Dermis blood vessel endothelial cell (primary cell): ENCODE measurements at regions not wholly inside any gene's neighbourhood (a gene's known extent, or its start where the extent isn't known, plus 50 kb on each side); places are given as distances from the start of the nearest gene placed in this dataset.

Experiments
- DNase-seq: peaks from one replicate; pipeline ENCODE4 v3.0.0; 2010

DNA sequence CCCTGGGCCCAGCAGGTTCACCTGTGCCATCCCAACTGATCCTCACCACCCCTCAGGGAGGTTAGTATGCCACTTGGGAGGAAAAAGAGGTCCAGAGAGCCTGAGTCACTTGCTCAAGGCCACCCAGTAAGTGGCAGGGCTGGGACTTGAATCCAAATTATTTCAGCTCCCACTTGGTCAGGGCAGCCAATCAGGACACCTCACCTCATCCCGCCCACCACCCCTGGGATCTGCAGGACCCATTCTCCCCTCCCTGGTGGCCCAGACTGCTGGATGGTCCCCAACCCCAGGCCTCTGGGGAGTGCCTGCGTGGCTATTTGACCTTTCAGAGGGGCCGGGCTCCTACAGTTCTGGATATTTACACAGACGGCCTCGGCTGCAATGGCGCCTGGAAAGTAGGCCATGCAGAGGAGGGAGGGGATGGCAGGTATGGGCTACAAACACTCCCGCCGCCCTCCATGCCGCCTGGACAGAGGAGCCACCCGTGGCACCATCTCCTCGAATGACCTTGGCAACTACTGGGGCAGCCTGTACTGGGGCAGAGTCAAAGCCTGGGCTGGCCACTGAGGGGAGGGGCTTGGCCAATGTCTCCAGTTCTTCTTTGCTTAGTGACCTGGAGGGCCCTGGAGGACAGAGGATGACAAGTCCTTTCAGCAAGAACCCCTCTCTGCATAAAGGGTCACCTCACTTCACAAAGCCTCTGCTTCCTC is 153.6 kb upstream of the LINGO1 start:
- no peak for DNase-seq

DNA sequence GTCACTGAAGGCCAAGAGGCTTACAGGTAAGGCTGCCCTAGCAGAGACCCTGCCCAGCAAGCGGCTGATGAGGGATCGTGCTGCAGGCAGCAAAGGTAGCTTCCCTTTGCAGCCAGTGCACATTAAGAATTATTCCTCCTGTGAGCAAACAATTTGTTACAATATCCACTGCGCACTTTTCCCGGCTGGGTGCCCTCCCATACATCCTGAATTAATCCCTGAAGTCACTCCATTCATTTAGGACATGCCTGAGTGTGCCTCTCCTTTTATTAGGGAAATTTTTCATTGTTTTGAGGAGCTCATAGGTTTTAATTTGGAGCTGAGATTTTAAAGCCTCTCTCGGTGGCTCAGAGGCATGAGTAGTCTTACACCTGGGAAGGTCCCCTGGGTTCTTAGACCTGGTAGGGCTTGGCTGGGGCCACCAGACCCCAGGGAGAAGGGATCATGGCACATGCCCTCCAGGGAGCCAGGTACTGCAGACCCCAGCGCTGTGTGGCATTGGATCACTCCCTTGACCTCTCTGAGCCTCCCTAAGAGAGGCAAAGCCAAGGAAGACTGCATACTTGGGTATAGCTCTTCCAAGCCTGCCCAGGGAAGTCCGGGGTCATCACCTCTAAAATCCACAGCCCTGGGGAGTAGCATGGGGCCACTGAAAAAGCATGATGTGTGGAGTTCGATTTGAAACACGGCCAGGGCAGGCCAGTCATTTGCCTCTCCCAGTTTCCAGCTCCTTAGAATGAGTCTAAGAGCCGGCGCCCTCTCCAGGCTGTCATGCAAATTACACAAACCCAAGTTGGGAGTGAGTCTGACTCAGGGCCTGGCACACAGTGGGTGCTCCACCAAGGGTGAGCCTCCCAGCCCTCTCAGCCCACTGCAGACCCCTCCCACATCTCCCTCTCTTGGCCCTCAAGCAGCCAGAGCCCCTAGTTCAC is 151.9 kb upstream of the LINGO1 start:
- DNase-seq, result peak; percentile 50

DNA sequence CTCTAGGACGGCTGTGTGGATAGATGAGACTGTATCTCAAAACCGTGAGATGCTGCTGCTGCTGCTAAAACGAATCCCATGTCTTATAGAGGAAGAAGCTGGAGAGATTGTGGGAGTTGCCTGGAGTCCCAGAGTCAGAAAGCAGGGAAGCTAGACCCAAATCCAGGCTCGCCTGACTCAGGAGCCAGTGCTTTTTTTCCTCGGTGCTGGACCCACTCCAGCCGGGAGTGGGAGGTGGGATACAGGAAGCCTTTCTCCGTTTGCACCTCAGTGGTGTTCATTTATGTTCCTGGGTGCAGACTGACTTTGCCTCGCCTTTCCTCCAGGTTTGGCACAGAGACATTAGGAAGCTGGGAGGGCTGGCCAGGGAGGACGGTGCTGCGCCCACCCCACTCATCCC is 150.9 kb upstream of the LINGO1 start:
- no peak for DNase-seq

DNA sequence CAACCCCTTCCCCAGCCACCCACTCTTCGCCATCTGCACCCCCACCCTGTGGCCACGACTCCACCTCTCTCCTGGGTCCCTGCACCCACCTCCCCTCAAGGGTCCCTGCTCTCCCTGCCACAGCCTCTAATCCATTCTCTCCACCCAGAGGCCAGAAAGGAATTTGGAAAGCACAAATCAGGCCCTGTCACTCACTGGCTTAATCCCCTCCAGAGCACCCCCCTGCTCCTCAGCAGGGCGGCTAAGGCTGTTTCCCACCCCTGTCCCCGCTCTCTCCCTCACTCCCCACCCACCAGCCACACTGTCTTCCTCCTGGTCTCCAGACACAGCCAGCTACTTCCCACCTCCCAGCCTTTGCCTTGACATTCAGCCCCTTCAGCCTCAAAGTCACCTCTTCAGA is 150.0 kb upstream of the LINGO1 start:
- no peak for DNase-seq

DNA sequence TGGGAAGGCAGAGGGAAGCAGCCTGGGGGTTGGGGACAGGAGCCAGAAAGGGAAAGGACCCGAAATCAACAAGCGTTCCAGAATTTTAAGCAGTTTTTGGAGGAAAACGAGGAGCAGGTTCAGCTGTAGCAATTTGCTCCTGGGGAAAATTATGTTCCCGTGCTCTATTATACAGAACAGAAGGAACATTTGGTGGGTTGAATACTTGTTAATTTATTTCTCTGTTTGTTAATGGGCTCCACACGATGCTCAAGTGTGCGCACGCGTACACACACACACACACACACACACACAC is 149.2 kb upstream of the LINGO1 start:
- no peak for DNase-seq

DNA sequence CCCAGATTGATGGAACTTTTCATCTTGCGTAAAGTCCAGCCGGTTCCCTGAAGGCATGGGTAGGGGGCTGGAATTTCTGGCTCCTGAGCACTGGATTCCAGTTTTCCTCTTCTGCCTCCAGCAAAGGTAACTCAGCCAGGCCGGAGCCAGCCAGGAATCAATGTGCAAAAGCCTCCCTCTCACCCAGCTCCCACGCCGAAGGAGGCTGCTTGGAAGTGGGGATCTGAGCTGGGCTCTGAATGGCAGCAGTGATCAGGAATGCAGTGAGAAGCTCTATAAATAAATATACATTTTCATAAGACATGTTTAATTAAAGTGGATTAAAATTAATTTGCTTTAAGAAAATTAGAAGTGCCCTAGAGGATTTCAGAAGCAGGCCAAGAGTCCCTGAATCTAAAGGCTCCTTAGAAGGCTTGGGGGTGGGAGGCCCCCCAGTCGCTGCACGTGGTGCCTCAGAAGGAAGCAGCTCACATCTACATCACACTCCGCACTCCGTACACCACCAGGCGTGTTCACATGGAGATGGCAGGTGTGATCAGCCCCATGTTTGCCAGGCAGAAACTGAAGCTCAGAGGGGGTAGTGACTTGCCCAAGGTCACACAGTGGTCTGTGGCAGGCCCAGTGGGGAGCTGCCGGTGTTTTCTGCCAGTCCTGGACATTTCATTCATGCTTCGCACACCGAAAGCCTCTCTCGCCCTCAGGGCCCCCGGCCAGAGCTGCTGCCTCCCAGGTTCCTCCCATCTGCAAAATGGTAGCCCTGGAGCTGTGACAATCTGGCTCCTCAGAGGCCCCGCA is 148.6 kb upstream of the LINGO1 start:
- DNase-seq, result no peak

DNA sequence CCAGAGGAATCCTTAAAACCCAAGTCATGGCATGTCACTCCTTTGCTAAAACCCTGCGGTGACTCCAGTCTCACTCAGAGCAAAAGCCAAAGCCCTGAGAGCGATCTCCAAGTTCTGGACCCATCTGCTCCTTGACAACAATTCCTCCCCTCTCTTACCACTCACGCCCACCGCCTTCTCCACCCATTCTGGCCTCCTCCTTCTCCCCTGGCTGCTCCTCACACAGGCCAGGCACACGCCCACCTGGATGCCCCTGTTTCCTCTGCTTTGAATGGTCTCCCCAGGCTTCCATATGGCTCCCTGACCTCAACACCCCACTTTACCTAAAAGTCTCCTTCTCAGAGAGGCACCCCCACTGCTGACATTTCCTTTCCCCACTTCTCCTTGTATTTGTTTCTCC is 146.1 kb upstream of the LINGO1 start:
- no peak for DNase-seq

DNA sequence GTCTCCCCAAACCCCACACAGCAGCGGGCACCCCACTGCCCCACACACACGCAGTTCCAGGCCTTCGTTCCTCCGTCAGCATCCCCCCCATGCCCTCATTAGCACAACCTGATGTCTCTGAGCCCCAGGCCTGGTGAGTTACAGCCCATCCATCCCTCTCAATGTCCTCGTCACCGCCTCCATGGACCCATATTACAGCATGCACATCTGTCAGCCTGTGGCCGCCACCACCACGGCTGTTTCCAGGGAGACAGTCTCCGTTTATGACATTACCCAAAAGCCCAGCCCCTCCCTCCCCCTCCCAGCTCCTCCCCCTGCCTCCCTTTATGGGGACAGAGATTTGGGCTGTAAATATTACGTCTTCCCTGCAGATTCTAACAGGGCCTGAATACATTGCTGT is 143.1 kb upstream of the LINGO1 start:
- DNase-seq, result no peak

DNA sequence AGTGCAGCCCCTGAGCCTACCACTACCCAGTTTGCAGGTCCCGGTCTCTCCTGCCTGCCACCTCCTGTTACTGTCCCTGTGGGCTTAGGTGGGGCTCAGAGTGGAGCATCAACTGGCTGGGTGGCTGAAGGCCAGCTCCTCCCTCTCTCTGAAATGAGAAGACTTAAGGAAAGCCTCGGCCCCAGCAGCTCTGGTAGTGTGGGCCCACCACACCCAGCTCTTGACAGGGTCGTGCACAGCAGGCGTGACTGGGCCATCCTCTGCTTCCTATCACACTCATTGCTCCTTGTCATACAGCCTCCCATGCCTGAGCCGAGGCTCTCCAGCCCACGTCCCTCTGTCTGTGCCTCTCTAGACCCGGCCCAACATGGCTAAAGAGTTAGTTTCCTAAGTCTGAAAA is 142.7 kb upstream of the LINGO1 start:
- no peak for DNase-seq

DNA sequence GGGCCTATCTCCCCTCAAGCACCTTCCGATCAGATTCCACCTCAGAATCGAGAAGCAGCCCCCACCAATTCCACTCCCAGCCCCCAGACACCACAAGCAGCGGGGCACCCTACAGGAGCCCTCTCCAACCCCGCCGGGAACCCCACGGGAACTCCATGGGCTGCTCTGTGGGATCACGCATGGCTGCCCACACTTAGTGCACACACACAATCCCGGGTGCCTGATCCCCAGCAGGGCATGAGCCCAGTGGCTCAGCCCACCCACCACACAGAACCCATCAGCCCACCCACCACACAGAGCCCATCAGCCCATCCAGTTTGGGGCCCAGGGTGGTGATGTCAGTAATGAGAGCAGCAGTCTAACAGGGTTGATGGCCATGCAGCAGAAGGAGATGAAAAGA is 141.6 kb upstream of the LINGO1 start:
- DNase-seq, result no peak

DNA sequence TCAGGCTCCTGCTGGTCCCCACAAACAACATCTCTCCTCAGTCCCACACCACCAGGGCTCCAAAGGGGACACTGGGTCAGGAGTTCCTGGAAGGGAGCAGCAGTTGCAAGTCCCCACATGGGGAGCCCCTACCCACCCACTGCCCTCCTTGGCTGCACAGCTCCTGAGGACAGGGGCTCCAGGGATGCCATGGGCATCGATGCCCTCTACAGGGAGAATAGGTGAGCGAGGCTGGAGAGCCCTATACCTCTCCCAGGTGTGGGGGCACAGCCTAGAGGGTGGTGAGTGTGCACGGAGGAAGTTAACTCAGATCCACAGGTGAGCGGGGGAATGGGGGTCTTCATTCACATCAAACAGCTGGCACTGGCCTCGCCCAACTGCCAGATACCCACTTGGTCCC is 141.2 kb upstream of the LINGO1 start:
- no peak for DNase-seq

DNA sequence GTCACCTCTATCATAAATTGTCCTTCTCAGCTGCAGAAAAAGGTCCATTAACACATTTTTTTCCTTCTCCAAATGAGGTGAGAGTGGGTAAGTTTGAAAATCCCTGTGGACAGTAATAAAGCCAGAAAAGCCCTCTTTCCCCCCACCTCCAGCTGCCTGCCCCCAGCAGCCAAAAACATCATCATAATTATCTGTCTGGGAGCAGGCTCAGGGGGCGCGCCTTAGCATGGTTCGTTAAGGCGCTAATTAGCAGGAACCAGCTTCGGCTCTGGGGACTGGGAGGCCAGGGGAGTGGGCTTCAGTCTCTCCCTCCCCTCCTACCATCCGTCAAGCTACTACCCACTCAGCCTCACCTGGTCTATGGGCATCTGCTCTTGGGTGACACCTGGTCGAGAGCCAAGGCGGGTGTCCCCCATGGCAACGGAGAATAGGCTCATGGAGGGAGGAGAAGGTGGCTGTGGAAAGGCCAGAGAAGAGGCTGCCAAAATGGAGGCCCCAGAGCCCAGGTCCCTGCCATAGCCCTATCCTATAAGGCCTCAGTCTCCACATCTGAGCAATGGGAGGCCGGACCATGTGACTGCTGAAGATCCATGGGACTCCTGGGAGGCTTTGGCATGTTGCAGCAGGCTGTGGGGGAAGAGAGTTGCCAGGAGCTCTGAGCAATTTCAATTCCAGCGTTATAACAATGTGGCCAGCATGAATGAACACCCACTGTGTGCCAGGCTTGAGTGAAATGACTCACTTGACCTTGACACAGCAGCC is 140.1 kb upstream of the LINGO1 start:
- DNase-seq, result no peak

DNA sequence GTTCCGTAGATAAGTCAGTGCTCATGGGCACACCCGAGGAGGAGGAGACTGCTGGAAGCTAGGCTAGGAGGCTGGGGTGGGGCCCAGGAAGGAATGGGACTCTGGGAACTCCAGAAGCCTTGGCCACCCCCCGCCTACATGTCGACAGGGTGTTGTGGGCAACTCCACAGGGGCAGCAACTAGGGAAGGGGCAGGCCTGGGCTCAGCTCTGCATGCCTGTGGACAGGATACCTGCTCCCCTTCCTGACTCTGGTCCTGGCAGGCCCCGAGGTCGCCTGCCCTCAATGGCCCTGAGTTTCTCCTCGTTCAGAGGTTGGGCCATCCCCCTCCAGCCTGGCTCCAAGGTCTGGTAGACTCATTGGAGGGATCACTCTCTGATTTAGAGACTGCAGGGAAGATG is 138.9 kb upstream of the LINGO1 start:
- DNase-seq, result no peak

DNA sequence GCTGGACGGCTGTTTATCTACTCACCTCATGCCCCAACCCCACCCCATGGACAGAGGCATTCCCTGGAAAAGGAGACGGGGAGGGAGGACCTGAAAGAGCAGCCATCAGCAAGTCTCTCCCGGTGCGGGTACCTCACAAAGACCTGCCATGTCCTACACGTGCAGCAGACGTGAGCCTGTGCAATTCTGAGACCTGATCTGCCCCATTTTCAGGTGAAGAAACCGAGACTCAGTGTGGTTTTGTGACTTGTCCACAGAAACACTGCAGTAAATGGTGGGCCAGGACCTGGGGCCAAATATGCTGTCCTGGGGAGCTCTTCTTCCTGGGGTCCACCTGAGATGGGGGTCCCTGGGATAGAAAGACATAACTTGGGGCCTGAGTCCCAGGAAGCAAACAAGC is 137.0 kb upstream of the LINGO1 start:
- no peak for DNase-seq

DNA sequence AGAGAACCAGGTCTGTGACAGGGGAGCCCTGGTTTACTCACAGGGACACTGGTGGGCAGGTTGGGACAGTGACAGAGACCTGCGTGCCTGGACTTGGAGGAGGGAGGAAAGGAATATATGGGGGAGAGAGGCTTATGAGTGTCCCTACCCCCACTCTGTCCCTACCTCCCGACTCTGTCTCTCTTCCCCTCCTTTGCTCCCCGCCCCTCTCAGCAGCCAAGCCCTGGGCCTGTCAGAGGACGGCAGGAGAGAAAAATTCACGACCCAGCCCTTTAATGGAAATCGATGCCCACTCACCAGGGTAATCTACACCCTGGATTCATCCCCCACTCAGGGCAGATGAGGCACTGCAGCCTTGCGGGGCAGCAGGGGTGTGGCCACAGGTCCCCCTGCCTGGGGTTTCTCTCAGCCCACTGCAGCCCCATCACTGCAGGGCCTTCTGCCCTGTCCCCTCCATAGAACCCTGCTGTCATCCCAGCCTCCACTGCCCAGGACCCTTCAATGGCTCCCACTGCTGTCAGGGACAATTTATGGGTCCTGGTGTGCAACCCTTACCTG is 135.9 kb upstream of the LINGO1 start:
- no peak for DNase-seq

DNA sequence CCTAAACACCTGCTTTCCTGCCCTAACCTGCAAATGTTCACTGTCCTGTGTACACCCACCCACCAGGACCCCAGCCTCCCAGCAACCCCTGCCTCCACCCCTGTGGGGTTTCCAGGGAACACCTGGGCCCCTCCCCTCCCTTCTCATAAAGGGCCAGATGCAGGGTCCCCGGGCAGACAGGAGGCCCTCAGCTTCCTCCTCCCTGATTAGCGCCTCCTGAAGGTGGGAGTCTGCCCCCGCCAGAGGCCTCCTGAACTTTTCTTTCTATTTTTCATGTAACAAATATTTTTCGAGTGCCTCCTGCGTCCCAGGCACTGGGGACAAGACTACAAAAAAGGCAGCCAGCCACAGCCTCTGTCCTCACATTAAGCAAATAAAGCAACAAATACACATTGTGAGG is 135.4 kb upstream of the LINGO1 start:
- DNase-seq, result no peak

DNA sequence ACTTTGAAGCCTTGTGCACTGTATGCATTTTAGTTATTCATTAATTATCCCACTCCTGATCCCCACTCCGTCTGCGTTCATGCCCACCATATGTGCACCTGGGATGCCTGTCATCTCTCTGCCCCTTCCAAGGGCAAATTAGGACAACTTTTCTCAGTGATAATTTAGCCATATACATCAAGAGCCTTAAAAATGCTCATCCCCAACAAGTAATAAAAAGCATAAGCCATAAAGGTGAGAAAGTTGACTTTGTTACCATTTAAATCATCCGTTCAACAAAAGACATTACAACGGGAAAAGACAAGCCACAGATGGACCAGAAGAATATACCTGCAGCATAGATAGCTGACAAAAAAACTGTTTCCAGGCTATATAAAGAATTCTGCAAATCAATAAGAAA is 131.4 kb upstream of the LINGO1 start:
- DNase-seq, result no peak

DNA sequence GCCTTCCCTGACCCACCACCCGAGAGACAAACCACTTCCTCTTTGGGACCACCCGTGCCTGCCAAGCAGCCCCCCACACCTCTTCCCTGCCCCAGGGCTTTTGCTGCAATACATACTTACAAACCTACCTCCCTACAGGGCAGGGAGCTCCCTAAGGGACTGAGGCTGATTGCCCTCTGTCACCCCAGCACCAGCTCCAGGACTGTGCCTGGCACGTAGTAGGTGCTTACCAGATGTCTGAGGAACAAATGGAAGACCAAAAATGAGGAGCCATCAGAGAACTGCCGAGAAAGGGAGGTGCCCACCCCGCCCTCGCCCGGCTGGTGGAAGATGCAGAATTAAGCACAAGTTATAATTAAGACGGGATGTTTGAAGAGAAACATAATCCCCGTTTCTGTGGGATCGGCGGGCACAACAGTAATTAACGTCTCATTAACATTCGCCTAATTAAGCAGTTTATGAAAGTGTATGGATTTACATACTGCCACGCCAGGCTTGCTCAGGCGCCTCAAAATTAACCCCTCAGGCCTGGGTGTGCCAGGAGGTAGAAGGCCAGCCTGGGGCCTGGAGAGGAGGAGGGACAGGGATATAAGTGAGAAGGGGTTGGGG is 130.1 kb upstream of the LINGO1 start:
- no peak for DNase-seq

DNA sequence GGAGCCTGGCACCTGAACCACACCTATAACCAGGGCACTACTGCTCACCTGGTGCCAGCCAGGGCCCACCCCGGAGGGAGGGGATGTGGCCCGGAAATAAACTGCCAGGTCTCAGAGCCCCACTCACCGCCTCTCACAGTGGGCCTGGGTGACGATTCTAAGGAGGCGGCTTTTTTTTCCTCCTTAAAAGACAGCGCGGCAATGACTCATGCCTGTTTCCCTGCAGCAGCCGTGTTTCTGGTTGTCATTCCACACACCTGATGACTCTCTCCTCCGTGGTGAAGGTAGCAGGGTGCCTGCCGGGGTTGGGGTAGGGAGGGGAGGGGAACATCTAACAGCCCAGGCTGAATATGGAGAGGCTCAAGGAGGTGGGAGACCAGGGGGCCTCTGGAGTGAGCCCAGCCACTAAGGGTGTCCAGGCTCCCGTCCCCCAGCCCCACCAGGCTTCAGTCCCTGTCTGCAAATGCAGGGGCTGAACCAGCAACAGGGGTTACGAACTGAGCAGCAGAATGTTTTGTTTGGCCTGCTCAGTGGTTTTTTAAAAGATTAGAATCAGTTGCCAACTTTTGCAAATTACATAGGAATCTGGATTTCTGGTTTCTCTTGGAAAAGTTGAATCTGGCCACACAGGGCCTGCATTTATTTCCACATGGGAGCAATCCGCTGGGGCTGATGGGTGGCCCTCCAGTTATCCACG is 127.3 kb upstream of the LINGO1 start:
- no peak for DNase-seq

DNA sequence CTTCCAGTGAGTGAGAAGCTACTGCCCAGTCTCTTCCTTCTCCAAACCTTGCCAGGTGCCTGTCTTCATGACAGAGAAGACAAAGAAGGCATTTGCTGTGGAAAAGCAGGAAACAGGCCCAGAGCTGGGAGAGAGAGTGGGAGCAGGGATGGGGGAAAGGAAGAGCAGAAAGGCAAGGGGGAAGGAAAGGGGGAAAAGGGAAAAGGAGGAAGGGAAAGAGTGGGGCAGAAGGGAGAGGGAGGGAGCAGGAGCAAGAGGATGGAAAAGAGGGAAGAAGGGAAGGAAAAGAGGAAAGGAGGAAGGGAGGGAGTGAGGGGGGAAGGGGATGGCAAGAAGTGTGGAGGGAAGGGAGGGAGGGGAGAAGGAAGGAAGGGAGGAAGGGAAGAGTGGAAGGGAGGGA is 121.2 kb upstream of the LINGO1 start:
- DNase-seq, result no peak

DNA sequence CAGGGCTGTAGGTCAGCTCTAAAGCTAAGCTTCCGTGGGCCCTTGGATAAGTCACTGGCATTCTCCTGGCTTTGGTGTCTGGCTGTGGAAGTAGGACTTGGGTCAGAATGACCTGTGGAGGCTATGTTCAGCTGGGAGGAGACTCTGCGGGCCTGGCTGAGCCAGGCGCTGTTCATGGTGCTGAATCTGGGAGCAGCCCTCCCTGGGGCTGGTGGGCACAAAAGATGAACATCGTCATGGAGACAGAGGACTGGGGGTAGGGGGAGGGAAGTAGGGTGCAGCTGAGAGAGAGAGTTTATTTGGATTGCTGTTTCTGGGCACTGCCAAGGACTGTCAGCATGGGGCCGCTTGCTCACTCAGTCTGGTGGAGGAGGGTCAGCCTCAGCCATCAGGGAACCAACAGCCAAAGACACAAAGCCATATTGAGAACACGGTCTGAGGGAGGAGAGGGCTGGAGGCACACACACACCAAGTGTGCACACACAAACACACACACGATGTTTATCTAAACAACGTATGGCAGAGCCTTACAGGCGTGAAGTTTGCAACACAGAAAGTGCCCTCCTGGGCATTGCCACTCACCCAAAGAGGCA is 120.7 kb upstream of the LINGO1 start:
- DNase-seq, result peak; percentile 44
